Renal pelvis (tissue), 1 donor: ENCODE measurements at regions not wholly inside any gene's neighbourhood (a gene's known extent, or its start where the extent isn't known, plus 50 kb on each side); places are given as distances from the start of the nearest gene placed in this dataset.

Experiments
- DNase-seq: peaks from one replicate; pipeline ENCODE4 v3.0.0-alpha.2; 2013

GRCh38 chr12:89821896-89822295 is 113.3 kb upstream of the ATP2B1 start:
- no peak for DNase-seq

- DNase-seq, result no peak
These were observed 109.0 kb upstream of the ATP2B1 start for GRCh38 chr12:89817501-89818226.

GRCh38 chr12:89815225-89815624 is 106.6 kb upstream of the ATP2B1 start:
- DNase-seq, result no peak

GRCh38 chr12:89803412-89803811 is 94.8 kb upstream of the ATP2B1 start:
- DNase-seq, result no peak

- no peak for DNase-seq
These were observed 92.6 kb upstream of the ATP2B1 start for GRCh38 chr12:89801284-89801683.

GRCh38 chr12:89800435-89800834 is 91.8 kb upstream of the ATP2B1 start:
- no peak for DNase-seq

GRCh38 chr12:89799316-89799715 is 90.7 kb upstream of the ATP2B1 start:
- DNase-seq, result no peak

- no peak for DNase-seq
These were observed 88.8 kb upstream of the ATP2B1 start for GRCh38 chr12:89797436-89797835.

- DNase-seq, result no peak
These were observed 88.3 kb upstream of the ATP2B1 start for GRCh38 chr12:89796798-89797382.

- no peak for DNase-seq
These were observed 85.3 kb upstream of the ATP2B1 start for GRCh38 chr12:89793946-89794345.

GRCh38 chr12:89791286-89791685 is 82.6 kb upstream of the ATP2B1 start:
- DNase-seq, result no peak

GRCh38 chr12:89789862-89790261 is 81.2 kb upstream of the ATP2B1 start:
- no peak for DNase-seq

- DNase-seq, result no peak
These were observed 79.1 kb upstream of the ATP2B1 start for GRCh38 chr12:89787763-89788162.

- no peak for DNase-seq
These were observed 77.7 kb upstream of the ATP2B1 start for GRCh38 chr12:89786177-89786810.

- peak; percentile 40 for DNase-seq
These were observed 74.9 kb upstream of the ATP2B1 start for GRCh38 chr12:89783359-89784060.

- DNase-seq, result no peak
These were observed 74.2 kb upstream of the ATP2B1 start for GRCh38 chr12:89782807-89783206.

GRCh38 chr12:89781946-89782550 is 73.4 kb upstream of the ATP2B1 start:
- DNase-seq, result no peak

- DNase-seq, result no peak
These were observed 72.5 kb upstream of the ATP2B1 start for GRCh38 chr12:89781156-89781555.

- DNase-seq, result no peak
These were observed 70.5 kb upstream of the ATP2B1 start for GRCh38 chr12:89779090-89779489.

GRCh38 chr12:89777733-89778379 is 69.2 kb upstream of the ATP2B1 start:
- no peak for DNase-seq

GRCh38 chr12:89775986-89776365 is 67.3 kb upstream of the ATP2B1 start:
- no peak for DNase-seq
